Inflammatory macrophage (primary cell): ENCODE measurements at regions not wholly inside any gene's neighbourhood (a gene's known extent, or its start where the extent isn't known, plus 50 kb on each side); places are given as distances from the start of the nearest gene placed in this dataset.
"Not testable (repeated sequence)": the region's sequence is repeated elsewhere in the genome, so short reads cannot be mapped to it uniquely, and the experiment has no call there.

Source experiments
- DNase-seq, 2 donors: peaks; one replicate each; pipeline ENCODE4 v3.0.0-alpha.2; 2020 to 2022

- DNase-seq = no peak
Observed at GRCh38 chr4:151522866-151523519, 114.0 kb downstream of the FHIP1A start.

GRCh38 chr4:151524610-151525009 lies 115.6 kb downstream of the FHIP1A start:
- DNase-seq = no peak

- DNase-seq = not testable (repeated sequence)
Observed at GRCh38 chr4:151526489-151526888, 117.5 kb downstream of the FHIP1A start.

GRCh38 chr4:151527699-151528098 lies 118.7 kb downstream of the FHIP1A start:
- no peak for DNase-seq

GRCh38 chr4:151529187-151529586 lies 120.2 kb downstream of the FHIP1A start:
- no peak for DNase-seq

- no peak for DNase-seq
Observed at GRCh38 chr4:151530230-151530629, 121.3 kb downstream of the FHIP1A start.

GRCh38 chr4:151530783-151531182 lies 121.8 kb downstream of the FHIP1A start:
- DNase-seq = no peak

GRCh38 chr4:151532001-151532708 lies 123.2 kb downstream of the FHIP1A start:
- DNase-seq = peak in 1 of 2 donors; percentile 10

- DNase-seq = no peak
Observed at GRCh38 chr4:151534195-151534594, 125.2 kb downstream of the FHIP1A start.

GRCh38 chr4:151535366-151535765 lies 126.4 kb downstream of the FHIP1A start:
- DNase-seq = no peak

- DNase-seq = no peak
Observed at GRCh38 chr4:151537687-151538086, 128.7 kb downstream of the FHIP1A start.

GRCh38 chr4:151538963-151539362 lies 130.0 kb downstream of the FHIP1A start:
- no peak for DNase-seq

GRCh38 chr4:151540728-151541388 lies 131.9 kb downstream of the FHIP1A start:
- no peak for DNase-seq

- no peak for DNase-seq
Observed at GRCh38 chr4:151541389-151542071, 132.6 kb downstream of the FHIP1A start.

- DNase-seq = no peak
Observed at GRCh38 chr4:151548708-151549107, 139.7 kb downstream of the FHIP1A start.

GRCh38 chr4:151549378-151549777 lies 140.4 kb downstream of the FHIP1A start:
- not testable (repeated sequence) for DNase-seq

- no peak for DNase-seq
Observed at GRCh38 chr4:151553874-151554273, 144.9 kb downstream of the FHIP1A start.

- no peak for DNase-seq
Observed at GRCh38 chr4:151555151-151555945, 146.4 kb downstream of the FHIP1A start.

- DNase-seq = no peak
Observed at GRCh38 chr4:151558496-151559113, 149.6 kb downstream of the FHIP1A start.

GRCh38 chr4:151559595-151559994 lies 150.6 kb downstream of the FHIP1A start:
- DNase-seq = no peak

GRCh38 chr4:151561551-151562256 lies 152.7 kb downstream of the FHIP1A start:
- DNase-seq = no peak
